GM23248 (cell line): ENCODE measurements at regions not wholly inside any gene's neighbourhood (a gene's known extent, or its start where the extent isn't known, plus 50 kb on each side); places are given as distances from the start of the nearest gene placed in this dataset.

Source experiments
- DNase-seq: peaks from one replicate; pipeline ENCODE4 v3.0.0-alpha.2; 2015
- H2AFZ ChIP-seq: fragments of 200-600 bp; sonication (generic); 2 replicates; pipeline ENCODE4 v1.6.1; 2016; ENCODE audit warnings: antibody characterized with exemption
- H3F3A ChIP-seq: fragments of 200-600 bp; sonication (generic); 2 replicates; pipeline ENCODE4 v1.6.1; 2016; ENCODE audit warnings: mild to moderate bottlenecking, antibody characterized with exemption, mixed run types; ENCODE audit not compliant: insufficient read depth
- H3K27ac ChIP-seq: fragments of 200-600 bp; sonication (generic); 2 replicates; pipeline ENCODE4 v1.5.1; 2016; ENCODE audit warnings: mild to moderate bottlenecking
- H3K27me3 ChIP-seq: fragments of 200-600 bp; sonication (generic); replicated peaks from 2 replicates; pipeline ENCODE4 v1.6.1; 2016; ENCODE audit warnings: mild to moderate bottlenecking; ENCODE audit not compliant: insufficient read depth
- H3K36me3 ChIP-seq: fragments of 200-600 bp; sonication (generic); 2 replicates; pipeline ENCODE4 v1.6.1; 2016; ENCODE audit warnings: low read depth, mild to moderate bottlenecking
- H3K4me1 ChIP-seq: fragments of 200-600 bp; sonication (generic); 2 replicates; pipeline ENCODE4 v1.6.1; 2016; ENCODE audit warnings: mild to moderate bottlenecking; ENCODE audit not compliant: insufficient read depth
- H3K4me2 ChIP-seq: fragments of 200-600 bp; sonication (generic); one replicate; pipeline ENCODE4 v1.6.1; 2016; ENCODE audit warnings: mild to moderate bottlenecking; ENCODE audit not compliant: unreplicated experiment
- H3K4me3 ChIP-seq: fragments of 200-600 bp; sonication (generic); 2 replicates; pipeline ENCODE4 v1.5.1; 2016; ENCODE audit warnings: mild to moderate bottlenecking
- H3K79me2 ChIP-seq: fragments of 200-600 bp; sonication (generic); 2 replicates; pipeline ENCODE4 v1.6.1; 2016; ENCODE audit warnings: mild to moderate bottlenecking; ENCODE audit not compliant: insufficient read depth
- H3K9ac ChIP-seq: fragments of 200-600 bp; sonication (generic); 2 replicates; pipeline ENCODE4 v1.6.1; 2016; ENCODE audit warnings: mild to moderate bottlenecking
- H3K9me2 ChIP-seq: fragments of 200-600 bp; sonication (generic); 2 replicates; pipeline ENCODE4 v1.6.1; 2016; ENCODE audit warnings: mixed run types, mild to moderate bottlenecking, moderate library complexity; ENCODE audit not compliant: insufficient read depth
- H3K9me3 ChIP-seq: fragments of 200-600 bp; sonication (generic); one replicate; pipeline ENCODE4 v1.6.1; 2017; ENCODE audit warnings: low read depth
- H4K20me1 ChIP-seq: fragments of 200-600 bp; sonication (generic); 2 replicates; pipeline ENCODE4 v1.6.0; 2016; ENCODE audit not compliant: insufficient read depth
- EZH2 ChIP-seq: fragments of 200-600 bp; sonication (generic); IDR thresholded peaks from 2 replicates; pipeline ENCODE4 v1.6.1; 2018; ENCODE audit warnings: antibody characterized with exemption, mild to moderate bottlenecking; ENCODE audit not compliant: insufficient read depth, poor library complexity, severe bottlenecking
- EZH2phosphoT487 ChIP-seq: fragments of 200-600 bp; sonication (generic); IDR thresholded peaks from 2 replicates; pipeline ENCODE4 v1.6.1; 2018; ENCODE audit warnings: antibody characterized with exemption, moderate library complexity, mild to moderate bottlenecking, low read depth; ENCODE audit not compliant: insufficient read depth
- WGBS, 2 experiments: methylation state at CpG; one replicate each; pipeline ENCODE4 v1.1.6; 2015 to 2017; ENCODE audit warnings: low lambda C conversion rate in 2 of 2, low coverage in 1 of 2; ENCODE audit errors: missing lambda C conversion rate in 2 of 2; 5-methylcytosine and 5-hydroxymethylcytosine counted together
- in situ Hi-C: fragments of 300-500 bp; cut with MboI; formaldehyde crosslinking; loops from 2 replicates; pipeline ENCODE4 v1.15.0; 2020

- TF ChIP-seq EZH2phosphoT487, result no peak
- TF ChIP-seq EZH2, result no peak
- Histone ChIP-seq H3K4me2 (no peak overlapping the region), H3F3A (no peaks in the 10 kb centered on the region), H3K9ac (no peak overlapping the region), H3K4me3 (no peak overlapping the region), H3K9me3 (no peaks in the 10 kb centered on the region), H3K27me3 (no peaks in the 10 kb centered on the region; the same call in 1 of the 2 replicates), H2AFZ (no peak overlapping the region), H3K36me3 (no peaks in the 10 kb centered on the region), H3K4me1 (no peaks in the 10 kb centered on the region), H3K79me2 (no peaks in the 10 kb centered on the region), H3K27ac (no peak overlapping the region), H4K20me1 (no peaks in the 10 kb centered on the region), H3K9me2 (no peaks in the 10 kb centered on the region)
- 25 to 36% methylated on average over 7 of the region's 7 CpGs for WGBS, 2 experiments
- DNase-seq, result no peak
- in situ Hi-C loops, result no loop called here
Measured at GRCh38 chr5:133751421-133751820, 139.1 kb upstream of the FSTL4 start.

- no peak overlapping the region for H3K27ac ChIP-seq
- H3K27me3 ChIP-seq, result no peaks in the 10 kb centered on the region; the same call in 1 of the 2 replicates
- H3K36me3 ChIP-seq, result no peaks in the 10 kb centered on the region
- H3K9ac ChIP-seq, result no peak overlapping the region
- no peak for TF ChIP-seq EZH2phosphoT487
- no peak for TF ChIP-seq EZH2
- H3K79me2 ChIP-seq, result no peaks in the 10 kb centered on the region
- no peaks in the 10 kb centered on the region for H3K9me2 ChIP-seq
- in situ Hi-C loops, result no loop called here
- no peaks in the 10 kb centered on the region for H3K9me3 ChIP-seq
- no peak overlapping the region for H2AFZ ChIP-seq
- H3K4me2 ChIP-seq, result no peak overlapping the region
- no peaks in the 10 kb centered on the region for H3K4me1 ChIP-seq
- no peaks in the 10 kb centered on the region for H4K20me1 ChIP-seq
- no peak for DNase-seq
- H3F3A ChIP-seq, result no peaks in the 10 kb centered on the region
- WGBS, 2 experiments, result 30 to 45% methylated on average over 5 of the region's 5 CpGs
- H3K4me3 ChIP-seq, result no peak overlapping the region
Measured at GRCh38 chr5:133750856-133751255, 138.5 kb upstream of the FSTL4 start.

GRCh38 chr5:133750356-133750755 lies 138.0 kb upstream of the FSTL4 start:
- Histone ChIP-seq H3K9me3 (no peaks in the 10 kb centered on the region), H3K9me2 (no peaks in the 10 kb centered on the region), H4K20me1 (no peaks in the 10 kb centered on the region), H3K4me3 (no peak overlapping the region), H3K4me2 (no peak overlapping the region), H3K36me3 (no peaks in the 10 kb centered on the region), H3K4me1 (no peaks in the 10 kb centered on the region), H3K79me2 (no peaks in the 10 kb centered on the region), H3F3A (no peaks in the 10 kb centered on the region), H3K9ac (no peak overlapping the region), H3K27ac (no peak overlapping the region), H2AFZ (no peak overlapping the region), H3K27me3 (no peaks in the 10 kb centered on the region; the same call in 1 of the 2 replicates)
- TF ChIP-seq EZH2phosphoT487 (no peak), EZH2 (no peak)
- WGBS, 2 experiments, result 62 to 71% methylated on average over 9 of the region's 9 CpGs
- in situ Hi-C loops, result no loop called here
- no peak for DNase-seq

- Histone ChIP-seq H3K9ac (no peak overlapping the region), H3F3A (no peaks in the 10 kb centered on the region), H3K36me3 (no peaks in the 10 kb centered on the region), H2AFZ (no peak overlapping the region), H4K20me1 (no peaks in the 10 kb centered on the region), H3K4me1 (no peaks in the 10 kb centered on the region), H3K9me3 (no peaks in the 10 kb centered on the region), H3K4me2 (no peak overlapping the region), H3K4me3 (no peak overlapping the region), H3K79me2 (no peaks in the 10 kb centered on the region), H3K27me3 (no peaks in the 10 kb centered on the region; the same call in 1 of the 2 replicates), H3K27ac (no peak overlapping the region), H3K9me2 (no peaks in the 10 kb centered on the region)
- DNase-seq, result no peak
- 46 to 58% methylated on average over 3 of the region's 3 CpGs for WGBS, 2 experiments
- in situ Hi-C loops, result no loop called here
- TF ChIP-seq EZH2phosphoT487 (no peak), EZH2 (no peak)
Measured at GRCh38 chr5:133749331-133749985, 137.1 kb upstream of the FSTL4 start.

GRCh38 chr5:133746834-133747233 lies 134.5 kb upstream of the FSTL4 start:
- Histone ChIP-seq H3F3A (no peaks in the 10 kb centered on the region), H3K36me3 (no peaks in the 10 kb centered on the region), H2AFZ (no peak overlapping the region), H3K27ac (no peak overlapping the region), H3K4me1 (no peaks in the 10 kb centered on the region), H3K9me2 (no peaks in the 10 kb centered on the region), H3K9me3 (no peaks in the 10 kb centered on the region), H4K20me1 (no peaks in the 10 kb centered on the region), H3K79me2 (no peaks in the 10 kb centered on the region), H3K27me3 (no peaks in the 10 kb centered on the region; the same call in 1 of the 2 replicates), H3K9ac (no peak overlapping the region), H3K4me3 (no peak overlapping the region), H3K4me2 (no peak overlapping the region)
- TF ChIP-seq EZH2, result no peak
- no peak for TF ChIP-seq EZH2phosphoT487
- DNase-seq, result peak; percentile 3
- in situ Hi-C loops, result no loop called here
- 47 to 48% methylated on average over 4 of the region's 4 CpGs for WGBS, 2 experiments
